H1 (cell line): ENCODE measurements at regions not wholly inside any gene's neighbourhood (a gene's known extent, or its start where the extent isn't known, plus 50 kb on each side); places are given as distances from the start of the nearest gene placed in this dataset.

Source experiments
- CTCF ChIA-PET: fragments of 300-600 bp; sonication (Branson Sonifier 250); formaldehyde crosslinking; loops from one replicate; lab custom pipeline; 2021; ENCODE audit not compliant: partially characterized antibody; lab: Charles Lee
- POLR2A ChIA-PET: fragments of 300-600 bp; sonication (Branson Sonifier 250); formaldehyde crosslinking; loops from one replicate; lab custom pipeline; 2021; ENCODE audit warnings: inconsistent platforms; ENCODE audit not compliant: partially characterized antibody; lab: Charles Lee
- DNase-seq, 2 experiments: peaks; one replicate each; pipeline versions ENCODE4 v3.0.0 to v3.0.0-alpha.2; 2010 to 2022; ENCODE audit warnings: low spot score in 2 of 2, low read depth in 1 of 2, mixed read lengths in 1 of 2
- FAIRE-seq: peaks from 2 replicates; lab custom pipeline; 2011; peaks lifted over from hg19 to GRCh38; lab: Jason Lieb, UNC
- H2AFZ ChIP-seq: 2 replicates; pipeline ENCODE4 v1.8.1; 2012; ENCODE audit warnings: low read length, inconsistent platforms
- H2AK5ac ChIP-seq: 2 replicates; pipeline ENCODE4 v1.6.1; 2013; ENCODE audit warnings: low read depth, low read length
- H2BK120ac ChIP-seq: replicated peaks from 2 replicates; pipeline ENCODE3; 2013; ENCODE audit warnings: low read depth, low read length, inconsistent platforms
- H2BK12ac ChIP-seq: 2 replicates; pipeline ENCODE4 v1.6.1; 2013; ENCODE audit warnings: low read depth, low read length
- H2BK15ac ChIP-seq: 2 replicates; pipeline ENCODE4 v1.6.1; 2013; ENCODE audit warnings: low read length
- H2BK20ac ChIP-seq: 2 replicates; pipeline ENCODE4 v1.6.1; 2013; ENCODE audit warnings: low read length
- H2BK5ac ChIP-seq: 2 replicates; pipeline ENCODE4 v1.6.1; 2013; ENCODE audit warnings: low read depth, low read length
- H3K14ac ChIP-seq: 2 replicates; pipeline ENCODE4 v1.6.1; 2013; ENCODE audit warnings: inconsistent platforms; ENCODE audit not compliant: insufficient read length
- H3K18ac ChIP-seq: 2 replicates; pipeline ENCODE4 v1.6.1; 2013; ENCODE audit warnings: low read length; ENCODE audit errors: extremely low read depth
- H3K23ac ChIP-seq: 2 replicates; pipeline ENCODE4 v1.6.1; 2013; ENCODE audit warnings: inconsistent platforms; ENCODE audit not compliant: insufficient read length
- H3K23me2 ChIP-seq: 2 replicates; pipeline ENCODE4 v1.6.1; 2013; ENCODE audit warnings: low read depth, low read length
- H3K27ac ChIP-seq: 2 replicates; pipeline ENCODE4 v1.6.1; 2011; ENCODE audit warnings: low read depth, low read length, inconsistent platforms
- H3K27me3 ChIP-seq, 4 experiments: replicated peaks in 1 of 4; 1 replicate in 1 of 4; 2 replicates in 3 of 4; pipeline versions ENCODE4 v1.6.1 to v1.8.1; 2011 to 2013; ENCODE audit warnings: low read length in 3 of 4, mild to moderate bottlenecking in 3 of 4, inconsistent platforms in 2 of 4, mixed read lengths in 2 of 4, moderate library complexity in 1 of 4; ENCODE audit not compliant: control insufficient read depth in 3 of 4, insufficient read depth in 3 of 4; ENCODE audit errors: extremely low read depth in 1 of 4
- H3K36me3 ChIP-seq, 4 experiments: 2 replicates each; pipeline versions ENCODE4 v1.6.1 to v1.8.1; 2011 to 2013; ENCODE audit warnings: mild to moderate bottlenecking in 4 of 4, low read length in 3 of 4, moderate library complexity in 2 of 4, control low read depth in 1 of 4, inconsistent platforms in 1 of 4; ENCODE audit not compliant: insufficient read depth in 4 of 4, control insufficient read depth in 2 of 4
- H3K4ac ChIP-seq: replicated peaks from 2 replicates; pipeline ENCODE3; 2013; ENCODE audit warnings: low read length, low read depth, mixed read lengths, inconsistent platforms; ENCODE audit not compliant: insufficient read length
- H3K4me1 ChIP-seq, 4 experiments: replicated peaks in 1 of 4; 1 replicate in 1 of 4; 2 replicates in 3 of 4; pipeline versions ENCODE4 v1.6.1 to v1.8.1; 2011 to 2013; ENCODE audit warnings: low read length in 3 of 4, inconsistent platforms in 2 of 4, mixed read lengths in 1 of 4; ENCODE audit not compliant: insufficient read depth in 4 of 4, control insufficient read depth in 3 of 4
- H3K4me2 ChIP-seq, 2 experiments: 2 replicates each; pipeline versions ENCODE4 v1.6.1 to v1.8.1; 2011 to 2013; ENCODE audit warnings: low read depth in 2 of 2, low read length in 2 of 2, control low read depth in 1 of 2, inconsistent platforms in 1 of 2, mild to moderate bottlenecking in 1 of 2; ENCODE audit not compliant: insufficient read depth in 1 of 2
- H3K4me3 ChIP-seq, 4 experiments: fragments of 200-600, 300-600 bp in 1 of 4; sonication (generic), shearing (Covaris generic), sonication (Bioruptor Twin) in 1 of 4; 2 replicates each; pipeline versions ENCODE4 v1.5.1 to v1.8.1; 2011 to 2016; ENCODE audit warnings: low read length in 4 of 4, low read depth in 3 of 4, control low read depth in 2 of 4, inconsistent platforms in 2 of 4, mild to moderate bottlenecking in 2 of 4, mixed read lengths in 1 of 4, moderate library complexity in 1 of 4; ENCODE audit not compliant: insufficient read depth in 2 of 4; ENCODE audit errors: extremely low read depth in 1 of 4
- H3K56ac ChIP-seq: replicated peaks from 2 replicates; pipeline ENCODE3; 2013; ENCODE audit warnings: low read depth, mild to moderate bottlenecking, mixed read lengths, low read length, inconsistent platforms; ENCODE audit not compliant: insufficient read length
- H3K79me1 ChIP-seq: 2 replicates; pipeline ENCODE4 v1.6.1; 2013; ENCODE audit warnings: low read depth, low read length, control low read depth
- H3K79me2 ChIP-seq, 2 experiments: 2 replicates each; pipeline versions ENCODE4 v1.6.1 to v1.8.1; 2012 to 2013; ENCODE audit warnings: low read length in 2 of 2, mild to moderate bottlenecking in 2 of 2, inconsistent platforms in 1 of 2; ENCODE audit not compliant: insufficient read depth in 2 of 2, control insufficient read depth in 1 of 2
- H3K9ac ChIP-seq, 4 experiments: replicated peaks in 1 of 4; 1 replicate in 1 of 4; 2 replicates in 3 of 4; pipeline versions ENCODE4 v1.6.1 to v1.8.1; 2011 to 2013; ENCODE audit warnings: low read depth in 3 of 4, low read length in 3 of 4, control low read depth in 2 of 4, mild to moderate bottlenecking in 2 of 4, moderate library complexity in 2 of 4, inconsistent platforms in 1 of 4; ENCODE audit errors: extremely low read depth in 1 of 4
- H3K9me3 ChIP-seq, 2 experiments: 2 replicates each; pipeline versions ENCODE4 v1.6.1 to v1.8.1; 2012 to 2013; ENCODE audit warnings: mild to moderate bottlenecking in 2 of 2, moderate library complexity in 2 of 2, control low read depth in 1 of 2, inconsistent platforms in 1 of 2, low read depth in 1 of 2, low read length in 1 of 2, mixed read lengths in 1 of 2; ENCODE audit not compliant: insufficient read depth in 2 of 2
- H4K20me1 ChIP-seq, 2 experiments: replicated peaks in 1 of 2; 2 replicates each; pipeline versions ENCODE3 to v1.8.1; 2011 to 2013; ENCODE audit warnings: inconsistent platforms in 2 of 2, low read length in 2 of 2, mild to moderate bottlenecking in 1 of 2; ENCODE audit not compliant: insufficient read depth in 2 of 2, control insufficient read depth in 1 of 2
- H4K5ac ChIP-seq: 2 replicates; pipeline ENCODE4 v1.6.1; 2013; ENCODE audit warnings: low read length, low read depth, mixed read lengths, inconsistent platforms; ENCODE audit not compliant: insufficient read length
- H4K8ac ChIP-seq: 2 replicates; pipeline ENCODE4 v1.8.0; 2013; ENCODE audit warnings: mild to moderate bottlenecking, moderate library complexity, low read length, inconsistent platforms; ENCODE audit not compliant: insufficient read depth; ENCODE audit errors: extremely low read depth
- H4K91ac ChIP-seq: replicated peaks from 2 replicates; pipeline ENCODE3; 2013; ENCODE audit warnings: low read length, mixed read lengths, inconsistent platforms; ENCODE audit not compliant: insufficient read length
- BCL11A ChIP-seq, 2 experiments: IDR thresholded peaks; one replicate each; pipeline ENCODE4 v1.6.1; 2011; ENCODE audit warnings: low read depth in 2 of 2, low read length in 2 of 2, mild to moderate bottlenecking in 2 of 2
- CEBPB ChIP-seq: IDR thresholded peaks from 2 replicates; pipeline ENCODE4 v1.6.1; 2012; ENCODE audit warnings: low read depth, low read length
- POLR2AphosphoS5 ChIP-seq: IDR thresholded peaks from 2 replicates; pipeline ENCODE4 v1.6.1; 2011; ENCODE audit warnings: low read depth, low read length
- WGBS, 2 experiments: shearing (Covaris generic) in 1 of 2; methylation state at CpG; one replicate each; pipeline versions ENCODE4 v1.1.6 to v1.1.7; 2013 to 2015; ENCODE audit warnings: low lambda C conversion rate in 2 of 2, mixed read lengths in 2 of 2, inconsistent platforms in 1 of 2, low coverage in 1 of 2, missing lambda C conversion rate in 1 of 2; ENCODE audit not compliant: insufficient replicate concordance in 2 of 2, insufficient coverage in 1 of 2, insufficient read length in 1 of 2; ENCODE audit errors: extremely low coverage in 1 of 2, missing lambda C conversion rate in 1 of 2; 5-methylcytosine and 5-hydroxymethylcytosine counted together

GRCh38 chr4:181162266-181162665, 1080.9 kb upstream of the TENM3 start:
- Histone ChIP-seq H3K23me2 (no peaks in the 10 kb centered on the region), H3K4me3 (no peak overlapping the region), H3K56ac (no peak overlapping the region), H4K20me1 (no peaks in the 10 kb centered on the region), H2BK12ac (no peak overlapping the region), H3K4me2 (no peak overlapping the region), H3K23ac (no peak overlapping the region), H2AFZ (no peak overlapping the region), H2BK120ac (no peak overlapping the region), H3K36me3 (no peaks in the 10 kb centered on the region), H3K18ac (no peak overlapping the region), H2BK15ac (no peak overlapping the region), H3K14ac (no peak overlapping the region), H2BK20ac (no peak overlapping the region), H3K79me1 (no peaks in the 10 kb centered on the region), H3K27me3 (peaks cover 1 to 13% (median 9%) of the 10 kb centered on the region in 4 experiments; a peak in 5 of 7 replicates), H3K9me3 (no peaks in the 10 kb centered on the region), H4K91ac (no peak overlapping the region), H4K5ac (no peak overlapping the region), H3K9ac (no peak overlapping the region), H3K79me2 (no peaks in the 10 kb centered on the region), H3K27ac (no peak overlapping the region), H2AK5ac (no peak overlapping the region), H4K8ac (no peak overlapping the region), H3K4ac (no peak overlapping the region), H2BK5ac (no peak overlapping the region), H3K4me1 (peaks cover 0 to 6% (median 2%) of the 10 kb centered on the region in 4 experiments; a peak in 3 of 7 replicates)
- no peak for TF ChIP-seq POLR2AphosphoS5
- TF ChIP-seq BCL11A (IDR thresholded peaks at IDR 0.05; ENCODE audit: low read depth in 2 of 2, low read length in 2 of 2): no peak
- no peak for TF ChIP-seq CEBPB
- ChIA-PET CTCF (interaction anchor here (1.2 kb wide), 1 partner anchor 364 kb away, joined by 3 read pairs; no protein-coding TSS in a partner anchor), POLR2A (no interaction called here)
- FAIRE-seq (no peak), DNase-seq (no peak)
- 93% methylated on average over 2 of the region's 2 CpGs; no CpG with 5 or more reads in 1 of the 2 experiments for WGBS, 2 experiments
